ENCODE measurements at regions not wholly inside any gene's neighbourhood (a gene's known extent, or its start where the extent isn't known, plus 50 kb on each side); places are given as distances from the start of the nearest gene placed in this dataset.

DNA sequence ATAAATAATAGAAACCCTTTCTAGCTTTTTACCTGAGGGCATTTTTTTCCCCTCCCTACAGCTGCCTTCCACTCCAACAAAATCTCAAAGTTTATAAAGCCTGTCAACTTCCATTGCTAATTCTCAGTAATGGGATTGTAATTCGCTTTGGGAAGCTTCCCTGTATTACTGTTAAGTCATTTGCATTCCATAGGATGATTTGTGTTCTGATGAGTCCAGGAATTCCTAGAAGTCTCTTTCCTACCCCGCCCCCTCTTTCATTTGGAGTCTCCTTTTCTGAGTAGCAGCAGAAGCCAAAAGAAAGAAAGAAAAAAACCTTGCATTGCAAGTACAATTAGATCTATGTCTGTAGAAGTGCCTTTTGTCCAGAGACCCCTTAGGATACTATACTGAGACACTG, 1033.3 kb downstream of the IGSF11 start:
- TF ChIP-seq, protein P1, sequence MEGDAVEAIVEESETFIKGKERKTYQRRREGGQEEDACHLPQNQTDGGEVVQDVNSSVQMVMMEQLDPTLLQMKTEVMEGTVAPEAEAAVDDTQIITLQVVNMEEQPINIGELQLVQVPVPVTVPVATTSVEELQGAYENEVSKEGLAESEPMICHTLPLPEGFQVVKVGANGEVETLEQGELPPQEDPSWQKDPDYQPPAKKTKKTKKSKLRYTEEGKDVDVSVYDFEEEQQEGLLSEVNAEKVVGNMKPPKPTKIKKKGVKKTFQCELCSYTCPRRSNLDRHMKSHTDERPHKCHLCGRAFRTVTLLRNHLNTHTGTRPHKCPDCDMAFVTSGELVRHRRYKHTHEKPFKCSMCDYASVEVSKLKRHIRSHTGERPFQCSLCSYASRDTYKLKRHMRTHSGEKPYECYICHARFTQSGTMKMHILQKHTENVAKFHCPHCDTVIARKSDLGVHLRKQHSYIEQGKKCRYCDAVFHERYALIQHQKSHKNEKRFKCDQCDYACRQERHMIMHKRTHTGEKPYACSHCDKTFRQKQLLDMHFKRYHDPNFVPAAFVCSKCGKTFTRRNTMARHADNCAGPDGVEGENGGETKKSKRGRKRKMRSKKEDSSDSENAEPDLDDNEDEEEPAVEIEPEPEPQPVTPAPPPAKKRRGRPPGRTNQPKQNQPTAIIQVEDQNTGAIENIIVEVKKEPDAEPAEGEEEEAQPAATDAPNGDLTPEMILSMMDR (IDR thresholded peaks at IDR 0.05 in 4 of 5, conservative IDR thresholded peaks at IDR 0.05 in 1 of 5), result no peak
- no peak for TF ChIP-seq POLR2A (IDR thresholded peaks at IDR 0.05)

All from gastrocnemius medialis (tissue), 4 donors.